BE2C (cell line): ENCODE measurements at regions not wholly inside any gene's neighbourhood (a gene's known extent, or its start where the extent isn't known, plus 50 kb on each side); places are given as distances from the start of the nearest gene placed in this dataset.

Source experiments
- DNase-seq: peaks from one replicate; pipeline ENCODE4 v3.0.0-alpha.2; 2020
- H3K27me3 ChIP-seq: fragments of 250-450 bp; sonication (Bioruptor Pico); 2 replicates; pipeline ENCODE4 v1.5.1; 2020; ENCODE audit warnings: mild to moderate bottlenecking
- H3K36me3 ChIP-seq: fragments of 250-450 bp; sonication (Bioruptor Pico); 2 replicates; pipeline ENCODE4 v1.5.1; 2020; ENCODE audit warnings: mild to moderate bottlenecking
- H3K4me1 ChIP-seq: fragments of 250-450 bp; sonication (Bioruptor Pico); 2 replicates; pipeline ENCODE4 v1.5.1; 2020
- H3K4me3 ChIP-seq: 2 replicates; pipeline ENCODE4 v1.5.1; 2011; ENCODE audit warnings: low read depth, low read length
- H3K9me3 ChIP-seq: fragments of 250-450 bp; sonication (Bioruptor Pico); 2 replicates; pipeline ENCODE4 v1.5.1; 2020
- TF ChIP-seq, protein P1 (sequence below): IDR thresholded peaks from 2 replicates; pipeline ENCODE4 v1.5.1; 2012; ENCODE audit warnings: mild to moderate bottlenecking, low read depth, low read length

DNA sequence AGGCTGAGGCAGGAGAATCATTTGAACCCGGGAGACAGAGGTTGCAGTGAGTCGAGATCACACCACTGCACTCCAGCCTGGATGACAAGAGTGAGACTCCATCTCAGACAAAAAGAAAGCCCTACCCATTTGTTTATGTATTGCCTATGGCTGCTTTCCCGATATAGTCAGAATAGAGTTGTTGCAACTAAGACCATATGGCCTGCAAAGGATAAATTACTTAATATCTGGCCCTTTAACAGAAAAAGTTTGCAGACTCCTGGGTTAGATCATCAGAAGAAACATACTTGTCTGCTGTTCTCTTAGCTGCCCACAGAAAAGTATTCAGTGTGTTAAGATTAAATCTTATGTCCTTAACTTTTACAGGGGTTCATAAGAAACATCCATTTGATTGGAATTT is 122.4 kb upstream of the VASH1 start:
- DNase-seq, result no peak
- H3K4me1 ChIP-seq, result no peaks in the 10 kb centered on the region
- H3K27me3 ChIP-seq, result peaks cover 10% of the 10 kb centered on the region
- TF ChIP-seq, protein P1, sequence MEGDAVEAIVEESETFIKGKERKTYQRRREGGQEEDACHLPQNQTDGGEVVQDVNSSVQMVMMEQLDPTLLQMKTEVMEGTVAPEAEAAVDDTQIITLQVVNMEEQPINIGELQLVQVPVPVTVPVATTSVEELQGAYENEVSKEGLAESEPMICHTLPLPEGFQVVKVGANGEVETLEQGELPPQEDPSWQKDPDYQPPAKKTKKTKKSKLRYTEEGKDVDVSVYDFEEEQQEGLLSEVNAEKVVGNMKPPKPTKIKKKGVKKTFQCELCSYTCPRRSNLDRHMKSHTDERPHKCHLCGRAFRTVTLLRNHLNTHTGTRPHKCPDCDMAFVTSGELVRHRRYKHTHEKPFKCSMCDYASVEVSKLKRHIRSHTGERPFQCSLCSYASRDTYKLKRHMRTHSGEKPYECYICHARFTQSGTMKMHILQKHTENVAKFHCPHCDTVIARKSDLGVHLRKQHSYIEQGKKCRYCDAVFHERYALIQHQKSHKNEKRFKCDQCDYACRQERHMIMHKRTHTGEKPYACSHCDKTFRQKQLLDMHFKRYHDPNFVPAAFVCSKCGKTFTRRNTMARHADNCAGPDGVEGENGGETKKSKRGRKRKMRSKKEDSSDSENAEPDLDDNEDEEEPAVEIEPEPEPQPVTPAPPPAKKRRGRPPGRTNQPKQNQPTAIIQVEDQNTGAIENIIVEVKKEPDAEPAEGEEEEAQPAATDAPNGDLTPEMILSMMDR, result no peak
- H3K36me3 ChIP-seq, result no peaks in the 10 kb centered on the region
- H3K9me3 ChIP-seq, result no peaks in the 10 kb centered on the region
- no peak overlapping the region for H3K4me3 ChIP-seq

DNA sequence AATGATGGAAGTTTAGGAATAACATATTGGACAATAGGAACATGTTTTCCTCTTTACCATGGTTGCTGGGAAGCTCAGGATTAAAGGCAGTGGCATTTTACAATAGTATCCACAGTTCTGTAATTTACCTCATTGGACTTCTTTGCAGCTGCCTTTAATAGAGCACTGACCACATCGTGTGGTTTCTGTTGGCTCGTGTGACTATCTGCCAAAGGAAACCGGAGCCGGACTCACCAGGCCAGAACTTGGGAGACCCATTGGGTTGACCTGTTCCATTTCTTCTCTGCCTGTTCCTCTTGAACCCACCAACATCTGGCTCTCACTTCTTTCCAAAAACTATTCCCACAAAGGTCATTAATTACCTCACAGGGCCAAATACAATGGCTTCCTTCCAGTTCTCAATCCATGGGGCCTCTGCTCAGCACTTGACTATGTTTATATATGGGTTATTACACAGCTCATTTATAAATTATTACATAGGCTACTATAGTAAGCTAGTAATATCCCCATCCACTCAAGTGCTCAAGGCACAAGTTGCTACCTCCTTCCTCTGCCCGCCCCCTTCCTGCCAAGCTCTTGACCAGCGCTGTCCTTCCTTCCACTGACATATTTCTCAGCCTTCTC is 121.5 kb upstream of the VASH1 start:
- TF ChIP-seq, protein P1, result no peak
- H3K9me3 ChIP-seq, result no peaks in the 10 kb centered on the region
- H3K4me3 ChIP-seq, result no peak overlapping the region
- peaks cover 13% of the 10 kb centered on the region for H3K27me3 ChIP-seq
- no peak for DNase-seq
- H3K36me3 ChIP-seq, result no peaks in the 10 kb centered on the region
- H3K4me1 ChIP-seq, result no peaks in the 10 kb centered on the region

DNA sequence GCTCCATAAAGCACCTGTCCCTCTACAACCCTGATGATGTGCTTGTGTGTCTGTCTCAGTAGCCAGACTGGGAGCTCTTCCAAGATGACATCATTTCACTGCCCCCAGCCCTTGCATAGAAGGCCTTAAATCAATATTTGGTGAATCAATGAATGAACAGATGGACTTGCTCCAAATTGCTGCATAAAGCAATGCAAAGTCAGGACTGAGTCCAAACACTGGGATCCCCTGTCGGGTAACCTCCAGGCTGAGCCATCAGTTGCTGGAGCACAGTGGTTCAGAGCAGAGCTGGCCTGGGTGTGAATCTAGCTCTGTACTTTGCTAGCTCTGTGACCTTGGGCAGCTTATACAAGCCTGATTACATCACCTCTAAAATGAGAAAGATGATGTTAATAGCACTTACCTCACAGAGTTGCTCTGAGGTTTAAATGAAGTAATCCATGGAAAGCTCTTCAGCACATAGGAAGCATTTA is 120.3 kb upstream of the VASH1 start:
- TF ChIP-seq, protein P1, result no peak
- no peak for DNase-seq
- Histone ChIP-seq H3K36me3 (no peaks in the 10 kb centered on the region), H3K4me1 (no peaks in the 10 kb centered on the region), H3K4me3 (no peak overlapping the region), H3K27me3 (peaks cover 9% of the 10 kb centered on the region), H3K9me3 (no peaks in the 10 kb centered on the region)

DNA sequence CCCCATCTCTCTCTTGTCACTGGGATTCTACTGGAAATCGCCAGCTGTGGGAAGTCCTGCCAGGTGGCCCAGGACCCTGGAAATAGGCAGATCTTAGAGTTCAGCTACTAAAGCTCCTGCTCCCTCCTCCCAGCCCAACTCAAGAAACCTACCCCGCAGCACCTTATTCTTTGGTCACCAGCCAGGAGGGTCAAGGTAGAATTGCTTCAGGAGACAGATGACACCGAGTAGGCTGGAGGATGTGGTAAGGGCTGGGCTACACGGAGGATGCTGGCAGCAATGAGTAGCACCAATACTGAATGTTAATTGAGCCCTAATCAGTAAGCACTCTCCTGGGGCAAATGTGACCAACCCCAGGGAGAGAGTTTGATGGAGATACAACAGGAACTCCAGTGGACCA is 119.7 kb upstream of the VASH1 start:
- no peak for DNase-seq
- Histone ChIP-seq H3K4me1 (no peaks in the 10 kb centered on the region), H3K9me3 (no peaks in the 10 kb centered on the region), H3K4me3 (no peak overlapping the region), H3K36me3 (no peaks in the 10 kb centered on the region), H3K27me3 (peaks cover 5% of the 10 kb centered on the region)
- TF ChIP-seq, protein P1, result no peak

DNA sequence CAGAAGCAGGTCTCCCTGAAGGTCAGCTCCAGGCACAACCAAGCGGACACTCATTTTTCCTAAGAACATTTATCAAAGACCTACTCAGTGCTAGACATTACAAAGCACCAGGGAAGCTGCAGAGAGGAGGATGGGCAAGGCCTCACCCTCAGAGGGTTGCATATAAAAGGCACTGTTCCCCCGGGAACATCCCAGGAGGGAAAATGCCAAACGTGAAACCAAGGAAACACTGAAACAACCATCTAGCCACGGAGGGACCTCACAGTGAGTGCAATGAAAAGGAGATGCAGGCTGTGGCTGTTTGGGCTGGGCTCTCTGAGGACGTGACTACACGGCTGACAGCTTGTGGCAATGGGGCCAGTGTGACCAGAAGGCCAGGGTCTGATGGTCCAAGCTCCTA is 117.4 kb upstream of the VASH1 start:
- H3K9me3 ChIP-seq, result no peaks in the 10 kb centered on the region
- no peaks in the 10 kb centered on the region for H3K4me1 ChIP-seq
- no peak overlapping the region for H3K4me3 ChIP-seq
- TF ChIP-seq, protein P1, result no peak
- no peaks in the 10 kb centered on the region for H3K36me3 ChIP-seq
- DNase-seq, result no peak
- peaks cover 5% of the 10 kb centered on the region for H3K27me3 ChIP-seq

DNA sequence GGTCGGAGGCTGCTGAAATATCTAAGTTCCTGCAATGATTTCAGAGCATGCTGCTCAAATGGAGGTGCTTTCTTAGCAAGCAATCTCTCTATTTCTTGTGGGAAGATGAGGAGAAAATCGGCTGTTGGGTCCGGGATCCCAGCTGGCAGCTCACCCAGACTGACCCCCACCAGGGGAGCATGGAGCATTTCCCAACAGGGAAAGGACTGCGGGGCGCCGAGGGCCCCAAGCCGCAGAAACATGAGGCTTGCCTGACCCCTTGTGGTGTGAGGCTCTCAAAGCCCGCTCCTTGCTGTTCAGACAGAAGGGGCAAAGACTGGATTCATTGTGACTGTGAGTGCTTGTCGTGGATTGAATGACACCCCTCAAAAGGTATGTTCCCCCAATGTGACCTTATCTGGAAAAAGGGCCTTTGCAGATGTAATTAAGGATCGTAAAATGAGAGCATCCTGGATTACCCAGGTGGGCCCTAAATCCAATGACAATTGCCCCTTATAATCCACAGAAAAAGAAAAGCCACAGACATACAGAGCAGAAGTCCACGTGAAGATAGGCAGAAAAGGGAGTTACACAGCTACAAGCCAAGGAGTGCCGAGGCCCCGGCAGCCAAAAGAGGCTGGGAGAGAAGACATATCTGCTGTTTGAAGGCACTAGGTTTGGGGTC is 116.3 kb upstream of the VASH1 start:
- Histone ChIP-seq H3K4me1 (no peaks in the 10 kb centered on the region), H3K9me3 (no peaks in the 10 kb centered on the region), H3K27me3 (peaks cover 5% of the 10 kb centered on the region), H3K36me3 (no peaks in the 10 kb centered on the region), H3K4me3 (no peak overlapping the region)
- TF ChIP-seq, protein P1, result peak; percentile 89
- peak; percentile 69 for DNase-seq
